Activated CD4-positive, alpha-beta T cell treated with anti-CD3 and anti-CD28 coated beads, Interleukin-2, amount 50 U/mL, for 4 hours (primary cell): ENCODE measurements at regions not wholly inside any gene's neighbourhood (a gene's known extent, or its start where the extent isn't known, plus 50 kb on each side); places are given as distances from the start of the nearest gene placed in this dataset.

ENCODE experiments used
- DNase-seq, 2 experiments: peaks; one replicate each; pipeline ENCODE4 v3.0.0-alpha.2; 2020

GRCh38 chr5:175098301-175098700 lies 345.7 kb downstream of the DRD1 start:
- no peak for DNase-seq

- no peak for DNase-seq
Measured at GRCh38 chr5:175096469-175097165, 347.4 kb downstream of the DRD1 start.

DNA sequence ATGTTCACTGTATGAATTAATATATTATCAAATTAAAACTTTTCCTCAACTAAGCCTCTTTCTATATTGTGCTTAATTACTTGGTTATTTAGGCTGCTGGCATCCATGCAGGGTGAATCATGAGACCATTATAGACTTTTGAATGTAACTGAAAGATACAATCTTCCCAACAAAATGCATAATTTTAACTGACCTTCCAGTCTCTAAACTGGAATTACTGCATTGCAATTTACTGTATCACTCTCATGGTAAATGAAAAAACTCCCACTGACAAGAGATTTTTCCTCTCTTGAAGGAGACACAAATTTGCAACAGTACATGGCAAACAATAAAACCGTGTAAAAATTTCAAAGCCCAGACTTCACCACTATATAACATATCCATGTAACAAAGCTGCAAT lies 349.5 kb downstream of the DRD1 start:
- DNase-seq: no peak

- DNase-seq: no peak
Measured at GRCh38 chr5:175092691-175093090, 351.3 kb downstream of the DRD1 start.

- no peak for DNase-seq
Measured at GRCh38 chr5:175088963-175089362, 355.0 kb downstream of the DRD1 start.

DNA sequence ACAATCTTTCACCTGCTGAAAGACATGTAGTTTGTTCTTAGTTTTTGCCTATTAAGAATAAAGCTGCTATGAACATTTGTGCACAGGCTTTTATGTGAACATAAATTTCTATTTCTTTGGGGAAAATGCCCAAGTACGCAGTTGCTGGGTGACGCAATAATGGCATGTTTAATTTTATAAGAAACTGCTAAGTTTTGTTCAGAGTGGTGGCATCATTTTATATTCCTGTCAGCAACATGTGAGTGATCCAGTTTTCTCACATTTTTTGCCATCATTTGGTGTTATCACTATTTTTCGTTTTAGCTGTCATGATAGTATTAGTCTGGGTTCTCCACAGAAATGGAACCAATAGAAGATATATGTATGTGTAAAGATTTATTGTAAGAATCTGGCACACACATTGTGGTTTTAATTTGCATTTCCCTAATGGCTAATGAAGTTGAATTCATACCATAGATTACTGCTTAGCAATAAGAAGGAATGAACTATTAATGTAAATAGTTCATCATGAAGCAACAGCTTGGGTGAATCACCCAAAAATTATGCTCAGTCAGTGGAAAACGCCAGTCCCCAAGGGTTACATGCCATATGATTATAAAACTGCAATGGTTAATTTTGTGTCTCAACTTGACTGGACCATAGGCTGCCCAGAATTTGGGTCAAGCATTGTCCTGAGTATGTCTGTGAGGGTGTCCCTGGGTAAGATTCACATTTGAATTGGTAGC lies 358.6 kb downstream of the MSX2 start:
- no peak for DNase-seq

GRCh38 chr5:175082346-175082745 lies 358.0 kb downstream of the MSX2 start:
- DNase-seq: no peak

DNA sequence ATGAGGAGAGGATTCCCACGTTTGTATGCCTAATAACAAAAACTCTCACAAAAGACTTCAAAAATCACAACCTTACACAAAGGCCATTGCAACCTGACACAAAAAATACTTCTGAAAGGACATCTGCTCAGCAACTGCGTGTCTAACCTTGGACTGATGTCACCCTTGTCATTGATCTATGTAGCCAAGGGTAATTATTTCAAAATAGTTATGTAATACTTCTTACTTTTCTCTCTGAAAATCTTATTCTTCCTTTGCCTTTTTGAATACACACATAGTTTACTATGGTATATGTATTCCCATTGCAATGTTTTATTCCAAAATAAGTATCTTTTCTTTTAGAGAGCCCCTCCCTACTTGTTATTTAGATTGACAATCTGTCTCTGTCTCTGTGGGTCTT lies 355.3 kb downstream of the MSX2 start:
- no peak for DNase-seq

DNA sequence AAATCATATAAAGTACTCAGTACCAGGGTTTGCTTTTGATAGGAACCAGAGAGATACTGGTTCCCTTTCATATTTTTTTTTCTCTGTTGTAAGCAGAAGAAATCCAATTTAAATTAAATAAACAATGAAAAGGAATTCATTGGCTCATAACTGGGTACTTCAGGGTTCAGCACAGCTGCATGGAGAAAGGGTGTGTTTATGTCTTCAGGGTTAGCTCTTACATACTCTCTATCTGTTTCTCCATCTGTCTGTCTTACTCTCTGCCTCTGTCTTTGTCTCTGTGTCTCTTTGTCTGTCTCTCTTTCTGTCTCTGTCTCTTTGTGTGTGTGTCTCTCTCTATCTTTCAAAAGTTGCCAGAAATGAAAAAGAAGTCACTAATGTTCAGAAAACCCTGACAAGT lies 345.9 kb downstream of the MSX2 start:
- no peak for DNase-seq

DNA sequence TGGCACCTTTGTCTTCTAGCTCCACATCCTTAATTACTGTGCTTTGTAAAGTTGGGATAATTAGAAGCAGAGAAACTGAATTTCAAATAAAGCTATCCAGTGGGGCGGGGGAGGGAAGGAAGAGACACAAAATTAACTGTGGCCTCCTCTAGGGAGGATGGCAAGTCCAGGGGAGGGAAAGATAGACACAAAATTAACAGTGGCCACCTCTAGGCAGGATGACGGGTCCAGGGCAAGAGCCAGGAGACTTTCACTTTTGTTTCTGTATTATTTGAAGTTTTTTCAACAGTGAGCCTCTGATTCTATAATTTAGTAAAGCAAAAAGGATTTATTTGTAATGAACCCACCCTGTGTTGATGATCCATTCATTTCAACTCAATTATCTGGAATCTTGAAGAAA lies 335.9 kb downstream of the MSX2 start:
- DNase-seq: no peak

GRCh38 chr5:175059687-175060211 lies 335.4 kb downstream of the MSX2 start:
- DNase-seq: no peak

GRCh38 chr5:175056831-175057230 lies 332.4 kb downstream of the MSX2 start:
- DNase-seq: no peak

DNA sequence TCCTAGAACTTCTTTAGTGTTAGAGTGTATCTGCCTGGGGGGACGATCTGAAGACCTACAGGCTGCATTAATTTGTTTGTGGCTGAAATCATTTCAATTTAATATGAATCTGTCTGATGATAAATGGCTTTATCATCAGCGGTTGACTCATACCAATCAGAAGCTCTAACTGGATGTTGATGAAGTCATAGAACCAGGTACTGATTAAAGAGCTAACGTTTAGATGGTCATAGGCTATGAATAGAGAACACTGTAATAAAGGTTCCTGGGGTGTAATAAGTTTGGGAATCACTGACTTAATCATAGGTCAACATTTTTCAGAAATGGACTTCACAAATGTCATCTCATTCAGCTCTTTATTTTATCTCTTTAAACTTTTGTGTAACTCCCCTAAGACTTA lies 329.9 kb downstream of the MSX2 start:
- DNase-seq: no peak

DNA sequence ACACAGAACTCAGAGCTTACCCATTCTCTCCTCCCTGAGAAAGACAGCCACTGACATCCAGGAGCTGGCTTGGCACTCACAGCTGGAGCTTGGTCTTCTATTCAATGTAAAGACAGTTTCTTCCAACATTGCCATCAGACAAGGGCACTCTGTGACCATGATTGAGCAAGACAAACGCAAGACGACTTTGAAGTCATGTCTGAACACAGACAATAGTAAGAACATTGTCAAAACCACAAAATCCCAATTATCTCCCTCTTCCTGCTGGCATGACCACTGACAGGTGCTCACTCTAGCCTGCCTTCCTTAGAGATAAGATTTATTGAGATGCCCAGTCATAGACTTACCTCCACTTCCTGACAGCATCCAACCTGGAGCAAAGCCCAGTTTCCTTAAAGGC lies 328.0 kb downstream of the MSX2 start:
- DNase-seq: no peak

- DNase-seq: no peak
Measured at GRCh38 chr5:175047048-175047447, 322.7 kb downstream of the MSX2 start.

GRCh38 chr5:175045820-175046219 lies 321.4 kb downstream of the MSX2 start:
- no peak for DNase-seq

DNA sequence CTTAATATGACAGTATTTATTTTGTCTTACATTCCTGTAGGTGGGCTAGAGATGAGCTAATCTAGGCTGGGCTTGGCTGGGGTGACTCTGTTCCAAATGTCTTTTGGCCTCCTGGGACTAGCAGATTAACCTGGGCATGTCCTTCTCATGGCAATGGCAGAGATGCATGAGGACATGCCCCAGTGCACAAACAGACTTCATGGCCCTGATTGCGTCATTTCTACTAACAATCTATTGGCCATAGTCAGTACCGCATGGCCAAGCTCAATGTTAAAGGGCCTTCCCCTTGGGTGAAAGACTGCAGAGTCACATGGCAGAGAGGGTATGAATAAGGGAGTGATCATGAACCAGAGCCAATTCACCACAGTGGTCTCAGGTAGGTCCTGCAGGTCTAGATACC lies 313.4 kb downstream of the MSX2 start:
- no peak for DNase-seq

GRCh38 chr5:175035882-175036533 lies 311.6 kb downstream of the MSX2 start:
- no peak for DNase-seq

DNA sequence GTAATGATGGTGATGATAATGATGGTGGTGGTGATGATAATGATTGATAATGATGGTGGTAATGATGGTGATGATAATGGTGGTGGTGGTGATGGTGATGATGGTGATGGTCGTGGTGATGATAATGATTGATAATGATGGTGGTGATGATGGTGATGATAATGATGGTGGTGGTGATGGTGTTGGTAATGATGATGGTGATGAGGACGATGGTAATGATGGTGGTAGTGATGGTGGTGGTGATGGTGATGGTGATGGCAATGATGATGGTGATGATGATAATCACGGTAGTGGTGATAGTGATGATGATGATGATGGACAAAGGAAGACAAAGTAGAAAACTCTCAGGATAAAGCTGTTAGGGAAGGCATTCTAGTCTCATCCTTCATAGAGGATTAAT lies 310.5 kb downstream of the MSX2 start:
- DNase-seq: no peak

- DNase-seq: no peak
Measured at GRCh38 chr5:175032741-175033151, 308.4 kb downstream of the MSX2 start.

GRCh38 chr5:175032013-175032412 lies 307.6 kb downstream of the MSX2 start:
- DNase-seq: no peak

DNA sequence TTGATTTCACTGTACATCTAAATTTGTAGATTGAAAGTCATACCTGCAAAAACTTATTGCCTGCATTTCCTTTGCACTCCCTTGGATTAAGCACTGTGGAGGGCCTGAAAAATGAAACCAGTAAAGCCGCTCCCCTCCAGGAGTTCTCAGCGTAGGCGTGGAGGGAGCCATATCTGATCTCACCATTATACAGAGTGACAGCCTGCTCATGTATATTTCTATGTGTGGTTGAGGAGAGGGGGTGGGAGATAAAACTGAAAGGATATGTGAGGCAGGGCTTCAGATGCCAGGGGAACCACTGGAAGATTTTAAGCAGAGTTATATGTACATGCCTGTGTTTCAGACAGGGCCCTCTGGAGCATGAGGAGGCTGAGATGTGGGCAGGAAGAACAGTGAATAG lies 303.0 kb downstream of the MSX2 start:
- DNase-seq: no peak

DNA sequence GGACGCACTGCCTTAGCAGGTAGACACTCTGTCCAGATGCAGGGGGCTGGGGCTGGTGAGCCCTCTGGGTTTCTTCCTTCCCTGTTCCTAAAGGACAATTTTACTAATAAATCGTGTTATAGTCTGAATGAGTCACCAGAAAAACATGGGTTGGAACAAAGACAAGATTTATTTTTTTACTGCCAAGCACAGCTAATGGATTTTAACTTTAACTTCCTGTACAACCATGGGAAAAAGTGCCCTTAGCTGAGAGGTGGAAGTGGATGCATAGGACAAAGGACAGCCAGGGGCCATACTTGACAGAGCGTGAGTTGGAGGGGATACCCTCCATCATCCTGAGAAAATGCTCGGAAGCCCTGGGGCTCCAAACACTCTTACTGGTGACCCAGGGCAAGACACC lies 300.7 kb downstream of the MSX2 start:
- DNase-seq: no peak
